Ishikawa (cell line): ENCODE measurements at regions not wholly inside any gene's neighbourhood (a gene's known extent, or its start where the extent isn't known, plus 50 kb on each side); places are given as distances from the start of the nearest gene placed in this dataset.

Experiments
- CREB1 ChIP-seq: IDR thresholded peaks from 2 replicates; pipeline ENCODE4 v1.6.1; 2012; ENCODE audit warnings: low read depth
- MAX ChIP-seq: IDR thresholded peaks from 2 replicates; pipeline ENCODE4 v1.6.1; 2012
- REST ChIP-seq: IDR thresholded peaks from 2 replicates; pipeline ENCODE4 v1.6.1; 2012; ENCODE audit warnings: low read depth, mild to moderate bottlenecking
- TEAD4 ChIP-seq: IDR thresholded peaks from 2 replicates; pipeline ENCODE4 v1.6.1; 2012
- YY1 ChIP-seq: IDR thresholded peaks from 2 replicates; pipeline ENCODE4 v1.6.1; 2012; ENCODE audit warnings: low read depth

- TF ChIP-seq MAX (no peak), CREB1 (no peak), YY1 (no peak), TEAD4 (no peak), REST (no peak)
Measured at GRCh38 chr14:87309557-87309956, 683.4 kb downstream of the GALC start.
